ENCODE measurements at regions not wholly inside any gene's neighbourhood (a gene's known extent, or its start where the extent isn't known, plus 50 kb on each side); places are given as distances from the start of the nearest gene placed in this dataset.

DNA sequence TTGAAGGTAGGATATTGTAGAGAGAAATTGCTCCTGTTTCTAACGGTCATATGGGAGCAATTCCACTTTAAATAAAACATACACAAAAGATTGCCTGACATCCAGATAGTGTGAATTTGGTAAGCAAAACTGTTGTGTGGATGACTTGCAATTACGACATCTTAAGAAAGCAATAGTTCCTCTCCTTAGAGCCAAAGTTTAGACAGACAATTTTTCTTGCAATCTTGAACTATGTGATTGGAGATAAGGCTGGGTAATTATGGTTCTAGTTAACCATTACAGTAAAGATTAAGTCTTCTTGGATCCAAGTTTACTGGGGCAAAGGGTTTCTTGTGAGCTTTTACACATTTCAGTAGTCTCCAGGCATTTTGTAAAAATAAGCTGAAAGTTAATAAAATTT lies 1080.6 kb upstream of the CDH6 start:
- H3K4me3 ChIP-seq (ENCODE audit: low read length): no peak overlapping the region
- no peak overlapping the region for H2AFZ ChIP-seq (ENCODE audit: low read depth, low read length)
- no peaks in the 10 kb centered on the region for H3K27me3 ChIP-seq (ENCODE audit: insufficient read depth, low read length)
- H3K9me3 ChIP-seq (ENCODE audit: low read length): no peaks in the 10 kb centered on the region
- no peaks in the 10 kb centered on the region for H3K36me3 ChIP-seq (ENCODE audit: insufficient read depth, low read length)
- H3K4me1 ChIP-seq (ENCODE audit: insufficient read depth, low read length): no peaks in the 10 kb centered on the region

DNA sequence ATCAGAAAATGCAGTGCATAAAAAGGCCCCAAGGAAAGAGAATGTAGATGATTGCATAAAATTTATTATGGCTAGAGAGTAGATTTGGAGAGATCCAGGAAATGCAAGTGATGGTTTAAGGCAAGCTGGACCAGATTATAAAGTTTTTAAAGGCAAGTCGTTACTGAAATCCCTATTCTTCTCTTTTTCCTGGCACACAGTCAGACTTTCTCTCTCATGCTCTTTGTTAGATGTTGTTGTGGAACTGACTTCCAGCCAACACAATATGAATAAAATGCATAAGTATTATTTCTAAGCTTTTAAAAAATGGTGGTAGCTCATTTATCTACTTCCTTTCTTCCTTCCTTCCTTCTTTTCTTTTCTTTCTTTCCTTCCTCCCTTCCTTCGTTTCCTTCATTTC lies 1085.4 kb upstream of the CDH6 start:
- no peak overlapping the region for H2AFZ ChIP-seq (ENCODE audit: low read depth, low read length)
- H3K36me3 ChIP-seq (ENCODE audit: insufficient read depth, low read length): no peaks in the 10 kb centered on the region
- H3K4me1 ChIP-seq (ENCODE audit: insufficient read depth, low read length): no peaks in the 10 kb centered on the region
- H3K9me3 ChIP-seq (ENCODE audit: low read length): no peaks in the 10 kb centered on the region
- H3K27me3 ChIP-seq (ENCODE audit: insufficient read depth, low read length): no peaks in the 10 kb centered on the region
- H3K4me3 ChIP-seq (ENCODE audit: low read length): no peak overlapping the region

DNA sequence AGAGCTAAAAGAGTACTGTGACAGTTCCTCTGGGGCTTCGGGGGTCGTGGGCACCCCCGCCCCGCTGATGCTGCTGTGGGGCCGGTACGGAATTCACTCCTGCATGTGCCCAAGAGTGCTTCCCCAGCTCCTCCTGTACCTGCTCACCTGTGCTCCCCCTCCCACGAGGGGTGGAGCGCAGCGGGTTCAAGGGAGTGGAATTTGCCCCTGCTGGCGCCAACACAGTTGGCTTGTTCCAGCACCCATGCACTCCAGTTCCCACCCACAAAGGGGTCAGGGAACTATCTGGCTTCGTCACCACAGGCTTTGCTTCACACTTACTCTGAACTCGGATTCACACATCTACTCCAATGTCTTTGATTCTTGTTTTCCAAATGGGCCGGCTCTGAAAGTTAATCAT lies 1086.9 kb upstream of the CDH6 start:
- Histone ChIP-seq H2AFZ (ENCODE audit: low read depth, low read length) (no peak overlapping the region), H3K4me3 (ENCODE audit: low read length) (no peak overlapping the region), H3K27me3 (ENCODE audit: insufficient read depth, low read length) (no peaks in the 10 kb centered on the region), H3K9me3 (ENCODE audit: low read length) (no peaks in the 10 kb centered on the region), H3K4me1 (ENCODE audit: insufficient read depth, low read length) (peaks cover 3% of the 10 kb centered on the region), H3K36me3 (ENCODE audit: insufficient read depth, low read length) (no peaks in the 10 kb centered on the region)

DNA sequence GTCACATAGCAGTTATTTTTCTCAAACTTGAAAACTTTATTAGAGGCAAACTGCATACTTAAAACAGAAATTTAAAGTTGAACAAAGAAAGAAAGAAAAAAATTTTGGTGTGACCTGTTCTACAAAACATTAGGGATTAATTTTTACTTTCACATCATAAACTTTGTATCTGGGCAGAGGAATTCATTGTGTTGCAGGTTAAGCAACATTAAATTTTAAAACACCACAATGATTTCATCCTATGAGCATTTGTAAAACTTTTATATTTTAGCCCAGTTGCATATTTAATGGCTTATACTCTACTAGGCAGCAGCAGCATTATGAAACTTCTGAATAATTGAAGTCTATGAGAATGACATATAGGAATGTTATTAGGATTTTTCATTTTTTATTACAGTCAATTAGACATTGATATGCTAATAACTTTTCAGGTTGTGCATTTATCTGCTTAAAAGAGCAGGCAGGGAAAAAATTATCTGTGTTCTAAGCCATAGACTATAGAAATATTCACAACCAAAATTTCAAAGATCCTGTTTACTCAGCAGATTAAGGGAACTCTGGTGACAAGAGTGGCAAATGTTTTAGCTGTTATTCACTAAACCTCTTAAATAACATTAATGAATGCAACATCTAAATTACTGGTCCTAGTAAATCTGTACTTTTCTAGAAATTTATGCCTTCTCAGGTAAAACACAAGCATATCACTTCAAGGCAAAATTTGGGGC lies 1088.5 kb upstream of the CDH6 start:
- Histone ChIP-seq H3K36me3 (ENCODE audit: insufficient read depth, low read length) (no peaks in the 10 kb centered on the region), H3K27me3 (ENCODE audit: insufficient read depth, low read length) (no peaks in the 10 kb centered on the region), H3K4me1 (ENCODE audit: insufficient read depth, low read length) (peaks cover 10% of the 10 kb centered on the region), H2AFZ (ENCODE audit: low read depth, low read length) (no peak overlapping the region), H3K9me3 (ENCODE audit: low read length) (no peaks in the 10 kb centered on the region), H3K4me3 (ENCODE audit: low read length) (no peak overlapping the region)

DNA sequence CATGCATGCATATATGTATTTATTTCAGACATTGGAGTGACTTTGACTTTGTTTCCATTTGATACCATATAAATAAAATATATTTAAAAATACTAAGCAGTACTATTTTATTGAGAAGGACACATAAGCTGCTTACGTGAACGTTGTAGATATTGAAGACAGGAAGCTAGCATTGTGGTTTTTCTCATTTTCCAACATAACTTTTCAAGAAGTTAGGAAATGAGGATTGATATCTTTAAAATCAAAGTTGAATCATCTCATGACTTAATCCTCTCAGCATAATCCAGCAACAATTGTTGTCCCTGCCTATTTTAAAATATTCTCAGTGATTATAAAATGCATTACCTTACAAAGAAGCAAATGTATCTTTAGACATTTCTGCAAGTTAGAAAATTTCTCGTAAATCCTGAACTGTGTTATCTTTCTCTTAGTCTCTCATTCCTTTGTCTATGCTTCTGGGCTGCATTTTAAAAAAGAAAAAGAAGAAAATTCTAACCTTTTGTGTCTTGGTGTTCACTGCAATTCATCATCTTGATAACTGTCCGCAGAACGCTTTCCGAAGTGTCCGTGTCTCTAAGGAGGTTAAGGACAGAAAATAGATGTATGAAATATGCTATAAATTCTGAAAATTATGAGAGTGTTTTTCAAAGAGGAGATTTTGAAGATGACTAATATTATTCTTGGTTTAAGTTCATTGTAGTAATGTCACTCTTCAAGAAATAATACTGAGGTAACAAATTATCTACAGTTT lies 1089.9 kb upstream of the CDH6 start:
- Histone ChIP-seq H3K27me3 (ENCODE audit: insufficient read depth, low read length) (no peaks in the 10 kb centered on the region), H3K36me3 (ENCODE audit: insufficient read depth, low read length) (no peaks in the 10 kb centered on the region), H3K4me3 (ENCODE audit: low read length) (no peak overlapping the region), H2AFZ (ENCODE audit: low read depth, low read length) (no peak overlapping the region), H3K9me3 (ENCODE audit: low read length) (no peaks in the 10 kb centered on the region), H3K4me1 (ENCODE audit: insufficient read depth, low read length) (peaks cover 18% of the 10 kb centered on the region)

DNA sequence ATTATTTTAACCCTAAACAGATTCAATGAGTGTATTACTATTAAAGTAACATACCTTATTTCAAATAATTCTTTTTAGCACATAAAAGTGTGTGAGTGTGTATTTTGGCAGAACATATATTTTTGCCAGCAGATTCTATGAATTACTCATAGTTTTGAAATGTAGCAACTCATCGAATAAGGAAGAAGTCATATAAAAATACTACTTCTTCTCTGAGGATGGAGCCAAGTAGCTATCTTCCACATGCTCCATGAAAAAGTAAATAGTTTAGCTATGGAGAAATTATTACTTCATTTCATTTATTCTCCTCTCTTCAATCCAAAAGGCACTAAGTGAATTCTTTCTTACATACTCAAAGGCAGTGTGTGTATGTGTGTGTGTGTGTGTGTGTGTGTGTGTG lies 1090.4 kb upstream of the CDH6 start:
- H3K4me1 ChIP-seq (ENCODE audit: insufficient read depth, low read length): peaks cover 18% of the 10 kb centered on the region
- no peak overlapping the region for H3K4me3 ChIP-seq (ENCODE audit: low read length)
- H3K9me3 ChIP-seq (ENCODE audit: low read length): no peaks in the 10 kb centered on the region
- H3K36me3 ChIP-seq (ENCODE audit: insufficient read depth, low read length): no peaks in the 10 kb centered on the region
- no peaks in the 10 kb centered on the region for H3K27me3 ChIP-seq (ENCODE audit: insufficient read depth, low read length)
- H2AFZ ChIP-seq (ENCODE audit: low read depth, low read length): no peak overlapping the region

DNA sequence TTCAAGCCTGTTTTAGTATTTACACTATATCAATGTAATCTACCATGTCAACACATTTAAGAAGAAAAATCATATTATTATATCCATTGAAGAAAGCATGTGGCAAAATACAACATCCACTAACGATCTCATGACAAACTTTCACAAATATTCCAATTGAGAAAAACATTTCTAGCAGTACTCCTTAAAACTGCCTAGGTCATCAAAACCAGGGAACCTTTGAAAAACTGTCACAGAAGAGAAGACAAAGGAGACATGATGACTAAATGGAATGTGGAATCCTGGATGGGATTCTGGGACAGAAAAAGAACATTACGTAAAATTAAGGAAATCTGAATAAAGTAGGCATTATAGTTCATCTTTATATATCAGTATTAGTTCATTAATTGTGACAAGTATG lies 1091.3 kb upstream of the CDH6 start:
- Histone ChIP-seq H3K9me3 (ENCODE audit: low read length) (no peaks in the 10 kb centered on the region), H3K4me1 (ENCODE audit: insufficient read depth, low read length) (peaks cover 18% of the 10 kb centered on the region), H3K36me3 (ENCODE audit: insufficient read depth, low read length) (no peaks in the 10 kb centered on the region), H3K4me3 (ENCODE audit: low read length) (no peak overlapping the region), H2AFZ (ENCODE audit: low read depth, low read length) (no peak overlapping the region), H3K27me3 (ENCODE audit: insufficient read depth, low read length) (no peaks in the 10 kb centered on the region)

DNA sequence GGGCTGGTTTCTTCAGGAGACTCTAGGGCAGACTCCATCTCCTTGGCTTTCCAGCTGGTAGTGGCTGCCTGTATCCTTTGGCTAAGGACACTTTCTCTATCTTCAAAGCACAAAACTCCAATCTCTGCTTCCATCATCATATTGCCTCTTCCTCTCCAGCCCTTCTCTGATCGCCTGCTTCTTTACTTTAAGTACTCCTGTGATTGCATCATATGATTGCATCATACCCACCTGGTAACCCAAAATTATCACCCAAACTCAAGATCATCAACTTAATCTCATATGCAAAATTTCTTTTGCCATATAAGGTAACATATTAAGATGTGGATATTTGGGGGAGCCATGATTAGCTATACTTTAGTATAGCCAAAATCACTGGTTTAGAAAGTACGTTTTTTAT lies 1092.6 kb upstream of the CDH6 start:
- Histone ChIP-seq H3K27me3 (ENCODE audit: insufficient read depth, low read length) (no peaks in the 10 kb centered on the region), H3K4me3 (ENCODE audit: low read length) (no peak overlapping the region)

DNA sequence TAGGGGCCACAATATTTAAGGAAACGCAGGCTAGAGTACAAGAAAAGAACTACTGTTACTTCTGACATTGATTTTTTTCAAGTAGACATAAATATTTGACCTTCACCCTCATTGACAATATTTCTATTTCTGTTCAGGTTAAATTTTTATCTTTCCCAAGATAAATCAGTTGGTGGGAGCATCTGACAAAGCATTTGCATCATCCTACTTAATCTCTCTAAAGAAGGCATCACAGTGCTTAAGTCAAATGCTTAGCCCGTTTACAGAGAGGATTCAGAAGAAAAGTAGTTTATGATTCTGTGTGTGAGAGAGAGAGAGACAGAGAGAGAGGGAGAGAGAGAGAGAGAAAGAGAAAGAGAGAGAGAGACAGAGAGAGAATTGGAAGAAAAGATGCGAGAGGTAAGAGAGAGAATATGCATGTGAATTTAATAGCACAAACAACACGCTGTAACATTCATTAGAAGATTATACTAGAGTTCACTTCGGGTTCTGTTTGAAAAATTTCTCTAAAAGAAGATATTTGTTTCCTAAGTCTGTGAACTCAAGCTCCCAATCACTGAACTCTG lies 1093.3 kb upstream of the CDH6 start:
- Histone ChIP-seq H3K4me1 (ENCODE audit: insufficient read depth, low read length) (peaks cover 18% of the 10 kb centered on the region), H3K9me3 (ENCODE audit: low read length) (no peaks in the 10 kb centered on the region), H3K27me3 (ENCODE audit: insufficient read depth, low read length) (no peaks in the 10 kb centered on the region), H2AFZ (ENCODE audit: low read depth, low read length) (no peak overlapping the region), H3K4me3 (ENCODE audit: low read length) (no peak overlapping the region), H3K36me3 (ENCODE audit: insufficient read depth, low read length) (no peaks in the 10 kb centered on the region)

More for the DNA sequence above, 1092.6 kb upstream of the CDH6 start:
- no peaks in the 10 kb centered on the region for H3K36me3 ChIP-seq (ENCODE audit: insufficient read depth, low read length)
- H3K9me3 ChIP-seq (ENCODE audit: low read length): no peaks in the 10 kb centered on the region
- peaks cover 18% of the 10 kb centered on the region for H3K4me1 ChIP-seq (ENCODE audit: insufficient read depth, low read length)
- H2AFZ ChIP-seq (ENCODE audit: low read depth, low read length): no peak overlapping the region

DNA sequence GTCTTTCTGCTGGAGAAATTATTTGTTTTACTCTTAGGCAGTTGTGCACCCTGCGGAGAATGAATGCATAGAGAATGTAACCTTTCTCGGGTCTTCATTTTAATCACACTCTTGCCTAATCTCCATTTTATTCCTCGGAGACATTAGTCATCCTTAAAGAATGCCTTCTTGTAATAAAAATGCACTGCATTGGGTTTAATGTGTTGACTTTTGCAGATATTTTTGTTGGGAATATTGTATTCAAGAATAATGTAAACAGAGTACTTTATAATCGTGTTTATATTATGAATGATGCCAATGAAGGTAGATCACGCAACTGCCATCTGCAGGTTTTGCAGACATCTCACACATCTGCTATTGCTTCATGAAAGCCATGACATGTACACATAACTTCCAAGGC lies 1093.9 kb upstream of the CDH6 start:
- no peak overlapping the region for H2AFZ ChIP-seq (ENCODE audit: low read depth, low read length)
- peaks cover 18% of the 10 kb centered on the region for H3K4me1 ChIP-seq (ENCODE audit: insufficient read depth, low read length)
- H3K9me3 ChIP-seq (ENCODE audit: low read length): no peaks in the 10 kb centered on the region
- no peaks in the 10 kb centered on the region for H3K36me3 ChIP-seq (ENCODE audit: insufficient read depth, low read length)
- no peak overlapping the region for H3K4me3 ChIP-seq (ENCODE audit: low read length)
- H3K27me3 ChIP-seq (ENCODE audit: insufficient read depth, low read length): no peaks in the 10 kb centered on the region

DNA sequence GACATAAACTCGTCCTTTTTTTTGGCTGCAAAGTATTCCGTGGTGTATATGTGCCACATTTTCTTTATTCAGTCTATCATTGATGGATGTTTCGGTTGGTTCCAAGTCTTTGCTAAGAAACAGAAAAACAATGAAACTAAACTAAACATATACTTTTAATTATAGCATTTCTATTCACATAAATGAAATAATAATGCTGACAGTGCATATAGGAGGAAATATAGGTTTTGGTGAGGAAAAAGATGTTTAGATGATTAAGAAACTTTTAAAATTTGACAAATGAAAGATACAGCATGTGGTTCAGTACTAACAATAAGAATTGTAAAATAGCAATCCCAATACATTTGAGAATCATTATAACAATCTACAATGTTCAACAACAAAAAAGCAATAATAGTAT lies 1094.5 kb upstream of the CDH6 start:
- H3K4me3 ChIP-seq (ENCODE audit: low read length): no peak overlapping the region
- no peaks in the 10 kb centered on the region for H3K9me3 ChIP-seq (ENCODE audit: low read length)
- no peak overlapping the region for H2AFZ ChIP-seq (ENCODE audit: low read depth, low read length)
- no peaks in the 10 kb centered on the region for H3K27me3 ChIP-seq (ENCODE audit: insufficient read depth, low read length)
- H3K36me3 ChIP-seq (ENCODE audit: insufficient read depth, low read length): no peaks in the 10 kb centered on the region
- H3K4me1 ChIP-seq (ENCODE audit: insufficient read depth, low read length): peaks cover 18% of the 10 kb centered on the region

DNA sequence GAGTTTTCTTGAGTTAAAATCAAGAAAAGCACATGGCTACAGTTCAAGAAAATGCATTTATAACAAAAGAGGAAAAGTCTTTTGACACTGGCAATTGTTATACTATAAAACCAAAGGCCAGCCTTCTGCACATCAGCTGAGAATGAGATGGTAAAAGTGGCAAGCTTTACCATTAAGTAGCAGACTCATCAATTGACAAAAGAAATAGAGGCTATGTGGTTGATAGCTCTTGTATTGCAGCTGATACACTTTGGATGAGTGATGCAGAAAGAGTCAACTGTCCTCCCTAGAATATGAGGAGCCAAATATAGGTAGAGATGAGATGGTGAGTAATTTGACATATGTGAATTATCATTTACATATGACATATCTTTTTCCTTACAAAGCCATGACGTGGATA lies 1100.9 kb upstream of the CDH6 start:
- no peaks in the 10 kb centered on the region for H3K4me1 ChIP-seq (ENCODE audit: insufficient read depth, low read length)
- no peaks in the 10 kb centered on the region for H3K9me3 ChIP-seq (ENCODE audit: low read length)
- no peaks in the 10 kb centered on the region for H3K27me3 ChIP-seq (ENCODE audit: insufficient read depth, low read length)
- H3K36me3 ChIP-seq (ENCODE audit: insufficient read depth, low read length): no peaks in the 10 kb centered on the region
- no peak overlapping the region for H2AFZ ChIP-seq (ENCODE audit: low read depth, low read length)
- H3K4me3 ChIP-seq (ENCODE audit: low read length): no peak overlapping the region

DNA sequence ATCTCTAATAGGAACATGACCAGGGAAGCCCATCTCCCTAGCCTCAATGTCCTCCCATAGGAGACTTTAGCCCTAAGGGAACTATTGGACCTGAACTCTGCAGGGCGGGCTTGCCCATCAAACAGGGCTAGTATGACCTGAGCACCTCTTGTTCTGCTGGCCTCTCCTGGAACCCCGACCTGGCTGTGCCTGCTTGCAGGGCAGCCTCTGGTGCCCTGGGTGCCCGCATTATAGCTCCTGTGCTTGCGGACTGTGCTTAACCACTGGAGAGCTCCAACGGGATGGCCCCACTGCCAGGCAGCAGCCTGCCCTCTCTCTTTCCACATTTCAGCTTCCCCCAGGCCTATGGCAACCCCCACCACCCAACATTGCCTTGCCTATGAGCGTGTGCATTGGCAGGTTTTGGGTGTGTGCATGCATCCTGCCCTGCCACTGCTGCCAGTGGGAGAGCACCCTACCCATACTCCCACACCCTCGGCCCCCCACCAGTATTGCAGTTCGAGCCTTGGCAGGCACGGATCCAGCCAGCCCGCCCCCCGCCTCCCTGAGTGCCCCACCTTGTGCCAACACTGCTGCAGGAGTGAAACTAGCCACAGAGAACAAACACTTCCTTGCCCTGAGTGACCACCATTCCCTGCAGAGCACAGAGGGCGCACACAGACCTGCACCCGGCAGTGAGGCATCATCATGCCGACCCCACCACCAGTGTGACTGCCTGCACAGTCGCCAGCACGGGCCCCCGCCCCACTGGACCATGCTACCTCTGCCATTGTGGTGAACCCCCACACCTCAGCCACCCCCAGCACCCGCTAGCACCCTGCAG lies 1123.8 kb upstream of the CDH6 start:
- Histone ChIP-seq H3K27me3 (ENCODE audit: insufficient read depth, low read length) (no peaks in the 10 kb centered on the region), H3K9me3 (ENCODE audit: low read length) (no peaks in the 10 kb centered on the region), H2AFZ (ENCODE audit: low read depth, low read length) (no peak overlapping the region), H3K36me3 (ENCODE audit: insufficient read depth, low read length) (no peaks in the 10 kb centered on the region), H3K4me3 (ENCODE audit: low read length) (no peak overlapping the region), H3K4me1 (ENCODE audit: insufficient read depth, low read length) (no peaks in the 10 kb centered on the region)

Data from neuron (in vitro differentiated cells).